HTR-8/SVneo (cell line): ENCODE measurements at regions not wholly inside any gene's neighbourhood (a gene's known extent, or its start where the extent isn't known, plus 50 kb on each side); places are given as distances from the start of the nearest gene placed in this dataset.

Experiments used
- DNase-seq: peaks from one replicate; pipeline ENCODE4 v3.0.0; 2011; ENCODE audit warnings: low spot score, mixed read lengths; ENCODE audit not compliant: insufficient read length
- FAIRE-seq: peaks from 2 replicates; lab custom pipeline; 2011; peaks lifted over from hg19 to GRCh38; lab: Jason Lieb, UNC

GRCh38 chr3:159857840-159858239 lies 130.8 kb upstream of the IL12A start:
- no peak for FAIRE-seq
- DNase-seq = no peak

- no peak for DNase-seq
- no peak for FAIRE-seq
Observed at GRCh38 chr3:159858650-159859049, 130.0 kb upstream of the IL12A start.

GRCh38 chr3:159859424-159859823 lies 129.2 kb upstream of the IL12A start:
- FAIRE-seq (no peak), DNase-seq (no peak)

- peak; percentile 28 for FAIRE-seq
- DNase-seq = no peak
Observed at GRCh38 chr3:159859836-159860235, 128.8 kb upstream of the IL12A start.

GRCh38 chr3:159860269-159861116 lies 128.1 kb upstream of the IL12A start:
- no peak for DNase-seq
- FAIRE-seq = no peak

- DNase-seq (no peak), FAIRE-seq (no peak)
Observed at GRCh38 chr3:159861369-159861987, 127.2 kb upstream of the IL12A start.

GRCh38 chr3:159865041-159865579 lies 123.5 kb upstream of the IL12A start:
- FAIRE-seq (no peak), DNase-seq (no peak)

- DNase-seq = peak; percentile 23
- no peak for FAIRE-seq
Observed at GRCh38 chr3:159866201-159866746, 122.4 kb upstream of the IL12A start.

- FAIRE-seq (no peak), DNase-seq (no peak)
Observed at GRCh38 chr3:159867372-159867771, 121.3 kb upstream of the IL12A start.

GRCh38 chr3:159870723-159871122 lies 117.9 kb upstream of the IL12A start:
- no peak for DNase-seq
- FAIRE-seq = no peak

- peak; percentile 76 for DNase-seq
- FAIRE-seq = peak; percentile 70
Observed at GRCh38 chr3:159872374-159873109, 116.1 kb upstream of the IL12A start.

- no peak for FAIRE-seq
Observed at GRCh38 chr3:159875116-159875515, 113.5 kb upstream of the IL12A start.

GRCh38 chr3:159877924-159878323 lies 110.7 kb upstream of the IL12A start:
- FAIRE-seq (no peak), DNase-seq (no peak)

More at GRCh38 chr3:159875116-159875515, 113.5 kb upstream of the IL12A start:
- no peak for DNase-seq

GRCh38 chr3:159879146-159879545 lies 109.5 kb upstream of the IL12A start:
- FAIRE-seq = no peak
- no peak for DNase-seq

GRCh38 chr3:159879598-159879997 lies 109.0 kb upstream of the IL12A start:
- no peak for FAIRE-seq
- no peak for DNase-seq

GRCh38 chr3:159881208-159881607 lies 107.4 kb upstream of the IL12A start:
- no peak for FAIRE-seq
- DNase-seq = no peak

GRCh38 chr3:159881828-159882309 lies 106.8 kb upstream of the IL12A start:
- DNase-seq (peak; percentile 69), FAIRE-seq (peak; percentile 26)

GRCh38 chr3:159882367-159882766 lies 106.3 kb upstream of the IL12A start:
- FAIRE-seq = no peak
- no peak for DNase-seq

GRCh38 chr3:159882790-159883779 lies 105.5 kb upstream of the IL12A start:
- FAIRE-seq (no peak), DNase-seq (peak; percentile 59)
